ENCODE measurements at regions not wholly inside any gene's neighbourhood (a gene's known extent, or its start where the extent isn't known, plus 50 kb on each side); places are given as distances from the start of the nearest gene placed in this dataset.
"Not testable (repeated sequence)": the region's sequence is repeated elsewhere in the genome, so short reads cannot be mapped to it uniquely, and the experiment has no call there.

- Histone ChIP-seq H3K36me3 (no peaks in the 10 kb centered on the region), H3K9me3 (no peaks in the 10 kb centered on the region), H3K27ac (no peak overlapping the region), H3K27me3 (no peaks in the 10 kb centered on the region), H3K4me3 (no peak overlapping the region), H3K4me1 (no peaks in the 10 kb centered on the region)
- intact Hi-C loops (cut with DNase I), result no loop called here
- TF ChIP-seq CTCF (IDR thresholded peaks at IDR 0.05), result no peak
- no peak for TF ChIP-seq POLR2AphosphoS5 (IDR thresholded peaks at IDR 0.05)
- no peak for TF ChIP-seq POLR2A (IDR thresholded peaks at IDR 0.05)
- TF ChIP-seq EP300 (IDR thresholded peaks at IDR 0.05), result no peak
- DNase-seq, result peak; percentile 18
- 61 to 86% methylated on average over 9 of the region's 9 CpGs for whole genome bisulfite sequencing, 2 donors
These were observed 56.6 kb upstream of the SLC1A4 start for GRCh38 chr2:64932371-64933216.

GRCh38 chr2:64934530-64934929 is 54.7 kb upstream of the SLC1A4 start:
- H3K27me3 ChIP-seq, result no peaks in the 10 kb centered on the region
- WGBS, 2 donors, result 16 to 66% methylated on average over 4 of the region's 4 CpGs

GRCh38 chr2:64936809-64937208 is 52.4 kb upstream of the SLC1A4 start:
- TF ChIP-seq POLR2A (IDR thresholded peaks at IDR 0.05) (no peak), POLR2AphosphoS5 (IDR thresholded peaks at IDR 0.05) (no peak), CTCF (IDR thresholded peaks at IDR 0.05) (no peak), EP300 (IDR thresholded peaks at IDR 0.05) (no peak)

More at GRCh38 chr2:64934530-64934929, 54.7 kb upstream of the SLC1A4 start:
- Histone ChIP-seq H3K9me3 (no peaks in the 10 kb centered on the region), H3K27ac (no peak overlapping the region), H3K4me1 (no peaks in the 10 kb centered on the region), H3K4me3 (no peak overlapping the region), H3K36me3 (no peaks in the 10 kb centered on the region)
- intact Hi-C loops (cut with DNase I), result no loop called here
- no peak for TF ChIP-seq POLR2A (IDR thresholded peaks at IDR 0.05)
- no peak for TF ChIP-seq CTCF (IDR thresholded peaks at IDR 0.05)
- TF ChIP-seq POLR2AphosphoS5 (IDR thresholded peaks at IDR 0.05), result no peak
- no peak for TF ChIP-seq EP300 (IDR thresholded peaks at IDR 0.05)
- peak; percentile 8 for DNase-seq

GRCh38 chr2:64937314-64937686 is 51.9 kb upstream of the SLC1A4 start:
- DNase-seq; H3K9me3 ChIP-seq; intact Hi-C loops (cut with DNase I); H3K27me3 ChIP-seq; H3K36me3 ChIP-seq; H3K4me3 ChIP-seq; H3K4me1 ChIP-seq; H3K27ac ChIP-seq: not testable (repeated sequence)
- WGBS, 2 donors, result 85 to 90% methylated on average over 5 of the region's 5 CpGs

More at GRCh38 chr2:64936809-64937208, 52.4 kb upstream of the SLC1A4 start:
- Histone ChIP-seq H3K27me3 (no peaks in the 10 kb centered on the region), H3K4me1 (no peaks in the 10 kb centered on the region), H3K27ac (no peak overlapping the region), H3K9me3 (no peaks in the 10 kb centered on the region), H3K36me3 (no peaks in the 10 kb centered on the region), H3K4me3 (no peak overlapping the region)
- 95 to 98% methylated on average over 1 of the region's 1 CpG for WGBS, 2 donors
- DNase-seq, result no peak
- intact Hi-C loops (cut with DNase I), result no loop called here

GRCh38 chr2:64937687-64938491 is 51.3 kb upstream of the SLC1A4 start:
- 63 to 71% methylated on average over 13 of the region's 13 CpGs for WGBS, 2 donors
- TF ChIP-seq EP300 (IDR thresholded peaks at IDR 0.05) (no peak), CTCF (IDR thresholded peaks at IDR 0.05) (no peak), POLR2AphosphoS5 (IDR thresholded peaks at IDR 0.05) (no peak), POLR2A (IDR thresholded peaks at IDR 0.05) (no peak)
- Histone ChIP-seq H3K4me1 (no peaks in the 10 kb centered on the region), H3K9me3 (no peaks in the 10 kb centered on the region), H3K4me3 (peak overlapping the region in 1 of 4 donors; percentile 3), H3K27ac (no peak overlapping the region), H3K36me3 (no peaks in the 10 kb centered on the region), H3K27me3 (no peaks in the 10 kb centered on the region)
- intact Hi-C loops (cut with DNase I), result no loop called here
- DNase-seq, result no peak

Measured in sigmoid colon (tissue), 6 donors.